DND-41 (cell line): ENCODE measurements at regions not wholly inside any gene's neighbourhood (a gene's known extent, or its start where the extent isn't known, plus 50 kb on each side); places are given as distances from the start of the nearest gene placed in this dataset.

Experiments
- CTCF ChIP-seq: IDR thresholded peaks from 2 replicates; pipeline ENCODE4 v1.5.1; 2012; ENCODE audit warnings: borderline replicate concordance, low read length, moderate library complexity, mild to moderate bottlenecking; ENCODE audit not compliant: poor library complexity, severe bottlenecking; ENCODE audit errors: extremely low read depth
- EZH2 ChIP-seq: IDR thresholded peaks from 3 replicates; pipeline ENCODE4 v1.6.1; 2012; ENCODE audit warnings: borderline replicate concordance, low read depth, mild to moderate bottlenecking, moderate library complexity, low read length, inconsistent platforms; ENCODE audit not compliant: severe bottlenecking

DNA sequence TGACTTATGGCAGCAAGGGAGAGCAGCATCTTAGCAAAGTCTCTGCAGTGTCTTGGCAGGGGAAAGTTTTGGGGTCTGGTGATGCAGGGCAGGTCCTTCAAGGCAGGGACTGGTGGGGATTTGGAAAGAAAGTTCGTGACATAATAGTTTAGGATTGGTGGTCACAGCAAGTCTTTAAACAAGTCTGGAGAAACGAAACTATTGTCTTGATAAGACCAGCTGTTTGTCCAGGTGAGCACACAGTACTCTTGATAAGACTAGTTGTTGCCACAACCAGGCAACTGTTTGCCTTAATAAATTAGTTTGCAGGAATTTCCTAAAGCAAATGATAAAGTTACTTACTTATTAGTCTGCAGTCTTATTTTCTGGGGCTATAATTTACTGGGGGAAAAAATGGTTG is 136.1 kb downstream of the AKR1D1 start:
- TF ChIP-seq CTCF (no peak), EZH2 (no peak)
